ENCODE measurements at regions not wholly inside any gene's neighbourhood (a gene's known extent, or its start where the extent isn't known, plus 50 kb on each side); places are given as distances from the start of the nearest gene placed in this dataset.

- H3K27ac Mint-ChIP-seq: no peak overlapping the region
- no peak overlapping the region for H3K4me3 Mint-ChIP-seq
- peaks cover 61% of the 10 kb centered on the region for H3K4me1 Mint-ChIP-seq
- no peak for TF ChIP-seq CTCF (IDR thresholded peaks at IDR 0.05)
- H3K9me3 Mint-ChIP-seq: no peaks in the 10 kb centered on the region
- H3K27me3 Mint-ChIP-seq (ENCODE audit: low read depth, poor library complexity): peaks cover 15% of the 10 kb centered on the region
- peaks cover 32% of the 10 kb centered on the region for H3K36me3 Mint-ChIP-seq (ENCODE audit: low read depth)
- no peak for DNase-seq
These were observed 60.9 kb upstream of the POU2F1 start for GRCh38 chr1:167159782-167160181.

GRCh38 chr1:167161242-167161641, 59.4 kb upstream of the POU2F1 start:
- H3K4me3 Mint-ChIP-seq: no peak overlapping the region
- H3K4me1 Mint-ChIP-seq: peaks cover 76% of the 10 kb centered on the region
- no peak for TF ChIP-seq CTCF (IDR thresholded peaks at IDR 0.05)
- peaks cover 28% of the 10 kb centered on the region for H3K36me3 Mint-ChIP-seq (ENCODE audit: low read depth)
- no peaks in the 10 kb centered on the region for H3K9me3 Mint-ChIP-seq
- no peak for DNase-seq
- H3K27me3 Mint-ChIP-seq (ENCODE audit: low read depth, poor library complexity): peaks cover 9% of the 10 kb centered on the region
- no peak overlapping the region for H3K27ac Mint-ChIP-seq

- Mint-ChIP-seq H3K36me3 (ENCODE audit: low read depth) (peaks cover 28% of the 10 kb centered on the region), H3K4me1 (peaks cover 78% of the 10 kb centered on the region), H3K27me3 (ENCODE audit: low read depth, poor library complexity) (peaks cover 8% of the 10 kb centered on the region), H3K4me3 (peak overlapping the region; percentile 5), H3K27ac (peak overlapping the region; percentile 92), H3K9me3 (no peaks in the 10 kb centered on the region)
- DNase-seq: no peak
- TF ChIP-seq CTCF (IDR thresholded peaks at IDR 0.05): no peak
These were observed 58.9 kb upstream of the POU2F1 start for GRCh38 chr1:167161762-167162161.

- no peak for DNase-seq
- Mint-ChIP-seq H3K9me3 (peaks cover 15% of the 10 kb centered on the region), H3K4me3 (peak overlapping the region; percentile 81), H3K27me3 (ENCODE audit: low read depth, poor library complexity) (peaks cover 8% of the 10 kb centered on the region), H3K4me1 (peaks cover 77% of the 10 kb centered on the region), H3K36me3 (ENCODE audit: low read depth) (peaks cover 17% of the 10 kb centered on the region), H3K27ac (peak overlapping the region; percentile 85)
- TF ChIP-seq CTCF (IDR thresholded peaks at IDR 0.05): no peak
These were observed 55.5 kb upstream of the POU2F1 start for GRCh38 chr1:167165219-167165618.

- Mint-ChIP-seq H3K36me3 (ENCODE audit: low read depth) (peaks cover 9% of the 10 kb centered on the region), H3K4me1 (peaks cover 85% of the 10 kb centered on the region), H3K27me3 (ENCODE audit: low read depth, poor library complexity) (peaks cover 8% of the 10 kb centered on the region), H3K4me3 (peak overlapping the region; percentile 81), H3K27ac (peak overlapping the region; percentile 99), H3K9me3 (peaks cover 15% of the 10 kb centered on the region)
- peak; percentile 84 for DNase-seq
- TF ChIP-seq CTCF (IDR thresholded peaks at IDR 0.05): no peak
These were observed 54.6 kb upstream of the POU2F1 start for GRCh38 chr1:167165948-167166689.

- no peak for DNase-seq
- H3K4me1 Mint-ChIP-seq: peaks cover 81% of the 10 kb centered on the region
- no peak for TF ChIP-seq CTCF (IDR thresholded peaks at IDR 0.05)
- peaks cover 15% of the 10 kb centered on the region for H3K9me3 Mint-ChIP-seq
- peaks cover 5% of the 10 kb centered on the region for H3K36me3 Mint-ChIP-seq (ENCODE audit: low read depth)
- H3K4me3 Mint-ChIP-seq: peak overlapping the region; percentile 81
- peaks cover 8% of the 10 kb centered on the region for H3K27me3 Mint-ChIP-seq (ENCODE audit: low read depth, poor library complexity)
- peak overlapping the region; percentile 99 for H3K27ac Mint-ChIP-seq
These were observed 54.0 kb upstream of the POU2F1 start for GRCh38 chr1:167166690-167167075.
